ENCODE measurements at regions not wholly inside any gene's neighbourhood (a gene's known extent, or its start where the extent isn't known, plus 50 kb on each side); places are given as distances from the start of the nearest gene placed in this dataset.
A peak's percentile ranks its signal among the peaks of the same experiment; 100 is the strongest.

DNA sequence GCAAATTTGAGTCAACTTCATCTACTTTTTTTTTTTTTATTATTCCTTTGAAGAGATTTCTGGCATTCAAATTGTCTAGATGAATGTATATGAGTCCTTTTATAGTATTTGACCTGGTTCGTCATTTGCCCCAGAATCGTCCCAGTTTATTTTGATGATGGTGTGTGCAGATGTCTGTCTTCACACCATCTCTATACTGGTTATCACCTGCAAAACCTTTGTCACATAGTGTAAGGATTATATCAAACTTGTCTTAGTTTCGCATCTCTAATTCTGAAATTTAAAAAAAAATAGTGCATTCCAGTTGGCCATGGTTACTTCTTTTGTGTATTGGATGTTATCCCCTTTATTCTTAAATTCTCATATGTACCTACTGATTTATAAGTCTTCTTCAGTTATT lies 70.5 kb upstream of the CD99 start:
- TF ChIP-seq, protein P1, sequence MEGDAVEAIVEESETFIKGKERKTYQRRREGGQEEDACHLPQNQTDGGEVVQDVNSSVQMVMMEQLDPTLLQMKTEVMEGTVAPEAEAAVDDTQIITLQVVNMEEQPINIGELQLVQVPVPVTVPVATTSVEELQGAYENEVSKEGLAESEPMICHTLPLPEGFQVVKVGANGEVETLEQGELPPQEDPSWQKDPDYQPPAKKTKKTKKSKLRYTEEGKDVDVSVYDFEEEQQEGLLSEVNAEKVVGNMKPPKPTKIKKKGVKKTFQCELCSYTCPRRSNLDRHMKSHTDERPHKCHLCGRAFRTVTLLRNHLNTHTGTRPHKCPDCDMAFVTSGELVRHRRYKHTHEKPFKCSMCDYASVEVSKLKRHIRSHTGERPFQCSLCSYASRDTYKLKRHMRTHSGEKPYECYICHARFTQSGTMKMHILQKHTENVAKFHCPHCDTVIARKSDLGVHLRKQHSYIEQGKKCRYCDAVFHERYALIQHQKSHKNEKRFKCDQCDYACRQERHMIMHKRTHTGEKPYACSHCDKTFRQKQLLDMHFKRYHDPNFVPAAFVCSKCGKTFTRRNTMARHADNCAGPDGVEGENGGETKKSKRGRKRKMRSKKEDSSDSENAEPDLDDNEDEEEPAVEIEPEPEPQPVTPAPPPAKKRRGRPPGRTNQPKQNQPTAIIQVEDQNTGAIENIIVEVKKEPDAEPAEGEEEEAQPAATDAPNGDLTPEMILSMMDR (IDR thresholded peaks at IDR 0.05; ENCODE audit: unreplicated experiment) = no peak
- Mint-ChIP-seq H3K36me3 (ENCODE audit: insufficient read depth) (peaks cover 32% of the 10 kb centered on the region), H3K27ac (no peak overlapping the region)

DNA sequence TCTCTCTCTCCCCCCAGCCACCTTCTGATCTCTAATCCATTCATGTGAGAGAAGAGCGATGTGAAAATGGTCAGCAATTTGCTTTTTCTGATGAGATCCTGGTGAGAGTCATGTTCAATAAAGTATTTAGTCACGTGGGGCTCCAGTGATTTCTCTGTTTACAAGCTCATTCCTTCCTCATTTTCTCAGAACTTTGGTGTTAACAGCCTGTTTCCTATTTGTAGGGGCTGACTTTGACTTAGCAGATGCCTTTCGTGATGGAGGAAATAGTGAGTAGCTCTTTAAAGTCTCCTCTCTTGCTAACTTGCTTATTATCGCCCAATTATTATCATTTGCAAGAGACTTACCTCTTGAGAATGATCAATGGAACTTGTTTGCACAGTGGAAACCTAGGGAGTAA lies 72.6 kb upstream of the CD99 start:
- DNase-seq (ENCODE audit: low spot score, unreplicated experiment) = no peak

More for the DNA sequence above, 70.5 kb upstream of the CD99 start:
- no peaks in the 10 kb centered on the region for H3K9me3 Mint-ChIP-seq (ENCODE audit: low read depth)
- H3K4me3 Mint-ChIP-seq (ENCODE audit: low read depth) = no peak overlapping the region
- H3K27me3 Mint-ChIP-seq = no peaks in the 10 kb centered on the region
- no peak for DNase-seq (ENCODE audit: low spot score, unreplicated experiment)
- H3K4me1 Mint-ChIP-seq (ENCODE audit: low read depth) = peaks cover 5% of the 10 kb centered on the region

DNA sequence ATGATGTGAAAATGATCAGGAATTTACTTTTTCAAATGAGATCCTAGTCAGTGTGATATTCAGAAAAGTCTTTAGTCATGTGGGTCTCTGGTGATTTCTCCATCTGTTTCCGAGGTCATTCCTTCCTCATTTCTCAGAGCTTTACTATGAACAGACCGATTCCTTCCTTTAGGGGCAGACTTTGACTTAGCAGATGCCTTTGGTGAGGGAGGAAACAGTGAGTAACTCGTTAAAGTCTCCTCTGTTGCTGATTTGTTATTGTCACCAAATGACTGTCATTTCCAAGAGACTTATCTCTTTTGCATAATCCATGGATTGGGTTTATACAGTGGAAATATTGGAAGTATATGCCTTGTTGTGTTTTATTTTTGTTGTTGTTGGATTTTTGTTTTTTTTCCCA lies 76.2 kb upstream of the CD99 start:
- Mint-ChIP-seq H3K9me3 (ENCODE audit: low read depth) (no peaks in the 10 kb centered on the region), H3K4me3 (ENCODE audit: low read depth) (no peak overlapping the region), H3K4me1 (ENCODE audit: low read depth) (peaks cover 22% of the 10 kb centered on the region), H3K27me3 (peaks cover 9% of the 10 kb centered on the region), H3K36me3 (ENCODE audit: insufficient read depth) (peaks cover 40% of the 10 kb centered on the region), H3K27ac (no peak overlapping the region)
- no peak for DNase-seq (ENCODE audit: low spot score, unreplicated experiment)
- TF ChIP-seq, protein P1 (IDR thresholded peaks at IDR 0.05; ENCODE audit: unreplicated experiment) = peak; percentile 42

More for the DNA sequence above, 72.6 kb upstream of the CD99 start:
- H3K27ac Mint-ChIP-seq = no peak overlapping the region
- no peaks in the 10 kb centered on the region for H3K27me3 Mint-ChIP-seq
- no peaks in the 10 kb centered on the region for H3K9me3 Mint-ChIP-seq (ENCODE audit: low read depth)
- no peak overlapping the region for H3K4me3 Mint-ChIP-seq (ENCODE audit: low read depth)
- TF ChIP-seq, protein P1 (IDR thresholded peaks at IDR 0.05; ENCODE audit: unreplicated experiment) = no peak
- H3K36me3 Mint-ChIP-seq (ENCODE audit: insufficient read depth) = peaks cover 44% of the 10 kb centered on the region
- peaks cover 10% of the 10 kb centered on the region for H3K4me1 Mint-ChIP-seq (ENCODE audit: low read depth)

DNA sequence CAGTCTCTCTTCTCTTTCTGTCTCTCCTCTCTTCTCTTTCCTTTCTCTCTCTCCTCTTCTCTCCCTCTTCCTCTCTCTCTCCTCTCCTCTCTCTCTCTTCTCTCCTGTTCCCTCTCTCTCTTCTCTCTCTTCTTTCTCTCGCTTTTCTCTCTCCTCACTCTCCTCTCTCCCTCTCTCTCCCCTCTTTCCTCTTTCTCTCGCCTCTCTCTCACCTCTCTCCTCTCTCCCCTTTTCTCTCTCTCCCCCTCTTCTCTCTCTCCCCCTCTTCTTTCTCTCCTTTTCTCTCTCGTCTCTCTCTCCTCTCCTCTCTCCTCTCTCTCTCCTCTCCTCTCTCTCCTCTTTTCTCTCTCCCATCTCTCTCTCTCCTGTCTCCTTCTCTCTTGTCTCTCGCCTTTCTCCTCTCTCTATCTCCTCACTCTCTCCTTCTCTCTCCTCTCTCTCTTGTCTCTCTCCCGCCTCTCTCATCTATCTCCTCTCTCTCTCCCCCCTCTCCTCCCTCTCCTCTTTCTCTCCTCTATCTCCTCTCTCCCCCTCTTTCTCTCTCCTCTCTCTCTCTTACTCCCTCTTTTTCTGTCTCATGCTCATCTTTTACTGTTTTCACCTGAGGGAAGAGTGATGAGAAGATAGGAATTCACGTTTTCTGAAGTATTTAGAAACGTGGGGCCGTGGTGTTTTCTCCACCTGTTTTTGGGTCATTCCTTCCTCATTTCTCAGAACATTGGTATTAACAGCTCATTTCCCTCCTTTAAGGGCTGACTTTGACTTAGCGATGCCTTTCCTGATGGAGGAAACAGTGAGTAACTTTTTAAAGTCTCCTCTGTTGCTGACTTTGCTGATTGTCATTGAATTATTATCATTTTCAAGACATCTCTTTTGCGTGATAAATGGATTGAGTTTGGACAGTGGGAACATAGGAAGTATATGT lies 80.6 kb upstream of the CD99 start:
- peak overlapping the region; percentile 34 for H3K27ac Mint-ChIP-seq
- H3K27me3 Mint-ChIP-seq = peaks cover 9% of the 10 kb centered on the region
- peaks cover 24% of the 10 kb centered on the region for H3K36me3 Mint-ChIP-seq (ENCODE audit: insufficient read depth)
- TF ChIP-seq, protein P1 (IDR thresholded peaks at IDR 0.05; ENCODE audit: unreplicated experiment) = no peak
- peak overlapping the region; percentile 90 for H3K4me3 Mint-ChIP-seq (ENCODE audit: low read depth)
- peaks cover 4% of the 10 kb centered on the region for H3K9me3 Mint-ChIP-seq (ENCODE audit: low read depth)
- H3K4me1 Mint-ChIP-seq (ENCODE audit: low read depth) = peaks cover 22% of the 10 kb centered on the region
- no peak for DNase-seq (ENCODE audit: low spot score, unreplicated experiment)

DNA sequence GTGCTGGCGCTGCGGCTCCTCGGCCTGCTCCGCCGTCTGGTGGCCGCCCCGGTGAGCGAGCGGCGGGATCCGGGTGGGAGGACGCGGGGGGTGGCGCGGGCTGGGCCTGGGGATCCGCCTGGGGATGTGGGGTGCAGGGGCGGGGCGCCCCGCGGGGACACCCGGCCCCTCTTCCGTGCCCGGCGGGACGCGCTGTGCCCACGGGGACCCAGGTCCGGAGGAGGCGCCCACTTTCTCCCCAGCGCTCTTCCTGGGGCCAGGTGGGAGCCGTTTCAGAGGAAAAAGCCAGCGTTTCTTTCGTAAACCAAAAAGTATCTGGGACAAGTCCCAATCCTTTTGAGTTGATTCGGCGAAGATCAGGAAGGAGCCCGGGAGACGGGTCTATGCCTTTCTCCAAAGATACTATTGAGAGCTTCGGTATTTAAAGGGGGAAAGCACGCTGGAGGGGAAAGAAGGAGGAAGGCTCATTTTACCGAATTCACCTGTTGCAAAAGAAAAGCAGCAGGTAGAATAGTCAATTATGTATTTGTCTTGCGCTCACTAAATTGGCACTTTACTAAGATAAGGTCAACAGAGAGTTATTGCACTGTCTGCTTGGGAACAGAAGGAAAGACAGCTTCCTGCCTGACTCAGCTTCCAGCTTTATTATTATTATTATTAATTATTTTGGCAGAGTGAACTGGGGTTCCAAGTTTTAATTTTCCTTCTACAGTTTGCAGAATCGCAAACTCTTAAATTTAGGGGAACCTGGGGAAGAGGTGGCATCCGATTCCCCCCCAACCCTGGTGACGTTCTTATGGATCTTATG lies 81.5 kb upstream of the CD99 start:
- peaks cover 4% of the 10 kb centered on the region for H3K9me3 Mint-ChIP-seq (ENCODE audit: low read depth)
- peak overlapping the region; percentile 90 for H3K4me3 Mint-ChIP-seq (ENCODE audit: low read depth)
- TF ChIP-seq, protein P1 (IDR thresholded peaks at IDR 0.05; ENCODE audit: unreplicated experiment) = peak; percentile 42
- peak overlapping the region; percentile 67 for H3K27ac Mint-ChIP-seq
- H3K27me3 Mint-ChIP-seq = peaks cover 9% of the 10 kb centered on the region
- no peak for DNase-seq (ENCODE audit: low spot score, unreplicated experiment)
- H3K4me1 Mint-ChIP-seq (ENCODE audit: low read depth) = peaks cover 17% of the 10 kb centered on the region
- peaks cover 17% of the 10 kb centered on the region for H3K36me3 Mint-ChIP-seq (ENCODE audit: insufficient read depth)

All from progenitor cell of endocrine pancreas (in vitro differentiated cells).